HG02938 (cell line): ENCODE measurements at regions not wholly inside any gene's neighbourhood (a gene's known extent, or its start where the extent isn't known, plus 50 kb on each side); places are given as distances from the start of the nearest gene placed in this dataset.
"Not testable (repeated sequence)": the region's sequence is repeated elsewhere in the genome, so short reads cannot be mapped to it uniquely, and the experiment has no call there.

Source experiments
- ATAC-seq: cut with Tn5 transposase; IDR thresholded peaks from one replicate; pipeline ENCODE4 v1.9.1; 2021; ENCODE audit warnings: mild to moderate bottlenecking, moderate library complexity; ENCODE audit not compliant: unreplicated experiment

GRCh38 chrX:138875472-138875871, 164.0 kb upstream of the FGF13 start:
- ATAC-seq = no peak

DNA sequence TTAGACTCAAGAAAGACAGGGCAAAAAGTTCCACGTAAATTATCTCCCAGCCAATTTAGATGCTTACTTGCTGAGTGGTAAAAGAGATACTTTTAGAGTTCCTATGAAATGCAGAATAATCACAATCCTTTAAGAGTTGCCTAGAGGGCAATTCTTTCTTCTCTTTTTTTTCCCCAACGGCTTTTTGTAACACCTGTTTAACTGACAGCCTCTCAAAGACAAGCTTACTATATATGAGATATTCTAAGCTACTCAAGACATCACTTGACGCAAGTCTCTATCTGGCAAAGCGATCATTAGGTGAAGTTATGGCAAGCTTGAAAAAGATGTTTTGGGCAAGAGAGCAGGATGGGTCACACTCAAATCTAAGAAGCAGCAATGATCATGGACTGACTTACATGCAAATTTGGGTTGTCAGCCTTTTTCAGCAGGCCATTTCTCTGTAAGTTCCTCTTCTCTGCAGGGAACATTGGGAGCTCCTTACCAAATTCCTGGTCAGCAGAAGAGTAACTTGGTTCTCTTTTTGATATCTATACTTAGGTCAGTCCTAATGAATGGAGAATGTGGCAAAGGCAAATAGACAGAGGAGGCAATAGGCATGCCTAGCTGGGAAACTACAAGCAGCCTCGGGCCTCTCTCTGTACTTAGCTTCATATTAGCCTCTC, 162.9 kb upstream of the FGF13 start:
- no peak for ATAC-seq

GRCh38 chrX:138873640-138874039, 162.1 kb upstream of the FGF13 start:
- ATAC-seq = not testable (repeated sequence)

GRCh38 chrX:138872537-138872936, 161.0 kb upstream of the FGF13 start:
- no peak for ATAC-seq

DNA sequence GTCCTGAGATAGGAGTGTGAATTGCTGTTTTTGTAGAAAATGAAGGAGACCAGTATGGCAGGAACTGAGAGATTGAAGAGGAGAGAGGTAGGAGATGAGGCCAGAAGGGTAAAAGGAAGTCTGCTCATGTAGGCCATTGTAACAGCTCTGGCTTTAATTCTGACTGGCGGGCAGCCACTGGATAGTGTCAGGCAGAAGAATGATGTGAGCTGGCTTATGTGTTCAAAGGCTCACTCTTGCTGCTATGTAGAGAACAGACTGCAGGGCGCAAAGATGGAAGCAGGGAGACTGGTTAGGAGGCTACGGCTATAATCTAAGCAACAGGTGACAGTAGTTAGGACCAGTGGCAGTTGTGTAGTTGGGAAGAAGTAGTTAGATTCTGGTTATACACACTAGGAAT, 160.2 kb upstream of the FGF13 start:
- ATAC-seq = no peak

DNA sequence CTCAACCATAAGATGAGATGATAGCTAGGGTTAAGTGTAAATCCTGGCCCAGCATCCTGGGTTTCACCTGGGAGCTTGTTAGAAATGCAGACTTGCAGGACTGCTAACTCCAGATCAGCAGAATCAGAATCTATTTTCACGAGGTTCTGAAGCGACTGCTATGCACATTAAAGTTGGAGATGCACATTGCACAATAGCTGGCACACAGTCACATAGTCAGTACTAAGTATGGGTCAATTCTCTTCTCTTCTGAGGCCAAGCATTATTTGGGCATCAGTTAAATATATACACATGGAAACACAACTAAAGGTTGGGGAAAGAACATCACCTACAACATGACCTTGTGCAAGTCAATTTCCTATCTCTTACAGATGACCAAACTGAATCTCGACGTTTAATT, 155.1 kb upstream of the FGF13 start:
- no peak for ATAC-seq

DNA sequence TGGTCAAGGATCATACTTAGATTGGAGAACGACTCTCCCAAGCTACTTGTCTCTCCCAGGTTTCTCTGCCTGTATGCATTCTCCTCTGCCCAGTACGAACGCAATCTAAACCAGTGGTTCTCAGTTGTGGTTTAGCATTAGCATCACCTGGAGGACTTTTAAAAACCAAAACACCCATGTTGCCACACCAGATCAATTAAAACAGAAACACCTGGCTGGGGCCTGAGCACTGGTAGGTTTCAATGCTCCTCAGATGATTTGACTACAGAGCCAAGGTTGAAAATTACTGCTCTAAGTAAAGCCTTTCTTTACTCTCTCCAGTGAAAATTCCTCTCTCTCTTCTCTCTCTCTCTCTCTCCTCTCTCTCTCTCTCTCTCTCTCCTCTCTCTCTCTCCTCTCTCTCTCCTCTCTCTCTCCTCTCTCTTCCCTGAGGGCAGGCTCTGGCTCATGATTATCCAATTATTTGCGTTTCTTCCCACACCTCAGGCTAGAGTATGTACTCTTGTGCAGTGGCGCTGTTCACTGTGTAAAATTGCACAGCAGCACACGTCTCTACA, 153.7 kb upstream of the FGF13 start:
- no peak for ATAC-seq

- no peak for ATAC-seq
Measured at GRCh38 chrX:138859421-138859820, 147.9 kb upstream of the FGF13 start.

DNA sequence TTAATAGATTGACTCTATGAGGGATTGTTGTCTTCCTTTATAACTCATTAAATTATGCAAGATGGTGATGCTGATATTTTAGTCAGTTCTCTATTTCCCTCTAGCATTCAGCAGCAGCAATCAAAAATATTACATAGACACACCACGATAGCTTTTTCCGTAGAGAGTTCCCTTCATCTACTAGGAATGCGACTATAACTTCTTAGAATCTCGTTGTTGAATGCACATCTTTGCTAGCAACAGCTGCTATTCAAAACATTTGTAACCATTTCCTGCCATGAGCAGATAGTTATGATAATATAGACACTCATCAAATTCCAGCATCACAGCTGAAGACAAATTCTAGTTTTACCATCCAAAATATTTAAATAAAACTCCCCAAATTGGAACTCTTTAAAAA, 147.4 kb upstream of the FGF13 start:
- ATAC-seq = no peak

- ATAC-seq = no peak
Measured at GRCh38 chrX:138858438-138858837, 146.9 kb upstream of the FGF13 start.

DNA sequence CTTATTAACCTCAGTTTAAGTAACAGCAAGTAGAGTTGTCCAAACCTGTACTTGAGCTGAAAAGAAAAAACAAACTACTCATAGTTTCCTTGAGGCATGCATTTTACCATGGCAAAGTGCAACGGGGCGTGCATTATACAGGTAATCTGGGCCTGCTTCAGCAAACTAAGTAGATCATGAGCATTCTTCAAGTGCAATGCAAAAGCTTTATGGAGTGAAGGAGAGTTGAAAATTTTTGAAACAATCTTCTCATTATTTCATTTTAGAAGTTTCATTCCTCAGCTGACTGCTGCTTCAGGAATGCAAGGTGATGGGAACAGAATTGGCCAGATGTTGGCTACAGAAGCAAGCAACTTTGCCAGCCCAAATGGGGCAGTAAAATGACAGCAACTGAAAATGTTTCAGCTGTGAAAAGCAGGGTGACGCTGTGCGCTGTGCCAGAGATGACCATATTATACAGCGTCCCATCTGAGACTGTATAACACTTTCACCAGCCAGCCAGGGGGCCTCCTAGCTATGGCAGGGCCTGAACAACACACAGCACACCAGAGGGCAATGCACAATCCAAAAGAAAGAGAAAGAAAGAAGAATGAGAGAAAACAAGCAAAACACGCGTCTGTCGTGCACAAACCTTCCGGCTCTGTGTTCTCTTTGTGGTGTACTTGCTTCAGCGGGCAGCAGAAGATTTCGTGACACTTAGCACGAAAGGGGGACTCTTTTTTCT, 145.5 kb upstream of the FGF13 start:
- ATAC-seq = no peak

DNA sequence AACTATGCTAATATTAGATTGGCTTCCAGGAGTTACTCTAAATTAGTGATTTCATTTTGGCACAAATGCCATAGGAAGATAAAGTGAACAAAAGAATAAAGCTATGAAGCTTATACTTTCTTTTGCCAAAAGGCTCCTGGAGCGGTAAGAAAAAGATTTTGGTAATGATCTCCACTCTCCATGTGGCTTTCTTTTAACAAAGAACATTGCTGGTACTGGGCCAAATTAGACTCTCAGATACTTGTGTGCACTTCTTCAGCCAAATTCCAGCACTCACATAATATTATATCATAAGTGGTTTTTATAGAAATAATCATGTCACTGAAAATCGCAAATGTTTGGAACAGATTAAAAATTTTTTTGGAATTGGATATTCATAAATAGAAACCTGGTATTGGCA, 142.4 kb upstream of the FGF13 start:
- no peak for ATAC-seq

DNA sequence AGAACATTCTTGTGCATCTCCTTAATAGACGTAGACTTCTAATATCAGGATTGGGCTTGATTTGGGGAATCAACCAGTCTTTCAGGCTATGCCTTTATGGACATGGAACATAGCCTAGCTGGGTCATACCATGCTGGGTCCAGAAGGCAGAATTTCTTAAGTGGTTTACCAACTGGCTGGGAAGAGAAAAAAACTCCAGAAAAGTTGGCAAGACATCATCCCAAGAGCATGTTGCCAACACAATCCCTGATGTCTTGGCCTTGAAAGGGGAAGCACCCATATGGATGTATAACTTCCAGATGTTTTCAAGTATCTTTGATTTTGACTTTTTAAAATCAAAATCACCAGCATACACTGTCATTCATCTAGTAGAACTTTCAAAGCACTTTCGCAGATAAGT, 138.0 kb upstream of the FGF13 start:
- no peak for ATAC-seq

- ATAC-seq = no peak
Measured at GRCh38 chrX:138847930-138848329, 136.4 kb upstream of the FGF13 start.

- no peak for ATAC-seq
Measured at GRCh38 chrX:138845786-138846185, 134.3 kb upstream of the FGF13 start.

- ATAC-seq = not testable (repeated sequence)
Measured at GRCh38 chrX:138807400-138807799, 95.9 kb upstream of the FGF13 start.

DNA sequence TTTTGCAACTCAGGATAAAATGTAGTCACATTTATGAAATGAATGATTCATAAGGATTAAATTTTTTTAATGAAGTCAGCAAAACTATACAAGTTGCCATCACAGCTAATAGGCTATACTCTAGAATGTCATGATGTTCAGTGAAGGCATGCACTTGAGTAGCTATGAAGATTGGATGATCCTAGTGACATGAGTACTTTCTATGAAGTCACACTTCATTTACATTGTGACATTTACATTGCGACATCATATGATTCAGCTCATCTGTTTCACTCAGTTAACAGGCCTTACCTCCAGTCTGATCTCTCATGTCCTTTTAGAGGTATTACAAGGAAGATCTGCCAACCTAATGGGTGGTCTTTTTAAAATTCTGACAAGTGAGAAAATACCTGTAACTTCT, 82.7 kb upstream of the FGF13 start:
- ATAC-seq = no peak

- ATAC-seq = no peak
Measured at GRCh38 chrX:138791551-138791950, 80.0 kb upstream of the FGF13 start.

DNA sequence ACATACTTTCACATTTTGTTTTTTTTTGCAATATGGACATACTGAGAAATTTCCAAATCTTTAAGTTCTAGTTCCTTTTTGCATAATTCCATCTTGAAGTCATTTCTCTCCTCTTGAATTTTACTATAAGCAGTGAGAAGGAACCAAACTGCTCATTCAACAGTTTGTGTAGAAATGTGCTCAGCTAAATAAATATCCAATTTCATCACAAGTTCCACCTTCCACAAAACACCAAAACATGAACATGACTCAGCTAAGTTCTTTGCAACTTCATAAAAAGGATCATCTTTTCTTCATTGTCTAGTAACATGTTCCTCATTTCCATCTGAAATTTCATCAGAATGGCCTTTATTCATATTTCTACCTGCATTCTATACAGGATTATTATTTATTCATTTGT, 77.3 kb upstream of the FGF13 start:
- no peak for ATAC-seq

DNA sequence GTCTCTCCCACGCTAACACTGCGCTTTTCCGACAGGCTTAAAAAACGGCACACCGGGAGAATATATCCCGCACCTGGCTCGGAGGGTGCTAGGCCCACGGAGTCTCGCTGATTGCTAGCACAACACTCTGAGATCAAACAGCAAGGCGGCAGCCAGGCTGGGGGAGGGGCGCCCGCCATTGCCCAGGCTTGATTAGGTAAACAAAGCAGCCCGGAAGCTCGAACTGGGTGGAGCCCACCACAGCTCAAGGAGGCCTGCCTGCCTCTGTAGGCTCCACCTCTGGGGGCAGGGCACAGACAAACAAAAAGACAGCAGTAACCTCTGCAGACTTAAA, 67.0 kb upstream of the FGF13 start:
- not testable (repeated sequence) for ATAC-seq

DNA sequence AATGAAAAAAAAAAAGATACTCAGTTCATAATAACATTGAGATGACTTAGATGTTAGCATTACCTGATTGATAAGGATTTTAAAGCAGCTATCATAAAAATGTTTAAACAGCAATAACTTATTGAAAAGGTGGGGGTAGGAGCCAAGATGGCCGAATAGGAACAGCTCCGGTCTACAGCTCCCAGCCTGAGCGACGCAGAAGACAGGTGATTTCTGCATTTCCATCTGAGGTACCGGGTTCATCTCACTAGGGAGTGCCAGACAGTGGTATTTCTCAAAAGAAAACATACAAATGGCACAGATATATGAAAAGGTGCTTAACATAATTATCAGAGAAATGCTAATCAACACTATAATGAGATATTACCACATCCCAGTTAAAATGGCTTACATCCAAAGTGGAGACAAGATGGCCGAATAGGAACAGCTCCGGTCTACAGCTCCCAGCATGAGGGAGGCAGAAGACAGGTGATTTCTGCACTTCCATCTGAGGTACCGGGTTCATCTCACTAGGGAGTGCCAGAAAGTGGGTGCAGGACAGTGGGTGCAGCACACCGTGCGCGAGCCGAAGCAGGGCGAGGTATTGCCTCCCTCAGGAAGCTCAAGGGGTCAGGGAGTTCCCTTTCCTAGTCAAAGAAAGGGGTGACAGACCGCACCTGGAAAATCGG, 66.5 kb upstream of the FGF13 start:
- not testable (repeated sequence) for ATAC-seq

- ATAC-seq = no peak
Measured at GRCh38 chrX:138777230-138777629, 65.7 kb upstream of the FGF13 start.
